HepG2 (cell line): ENCODE measurements at regions not wholly inside any gene's neighbourhood (a gene's known extent, or its start where the extent isn't known, plus 50 kb on each side); places are given as distances from the start of the nearest gene placed in this dataset.

Experiments used
- CBFB ChIP-seq: sonication (generic); formaldehyde crosslinking; IDR thresholded peaks from 2 replicates; pipeline ENCODE4 v1.4.0; 2020; ENCODE audit warnings: missing genetic modification reagents
- CTCF ChIP-seq: sonication (generic); formaldehyde crosslinking; IDR thresholded peaks from 2 replicates; pipeline ENCODE4 v1.5.0; 2020; ENCODE audit warnings: mild to moderate bottlenecking, missing genetic modification reagents, moderate library complexity
- FOXM1 ChIP-seq: sonication (generic); formaldehyde crosslinking; IDR thresholded peaks from 2 replicates; pipeline ENCODE4 v1.5.0; 2020; ENCODE audit warnings: missing genetic modification reagents
- PRMT3 ChIP-seq: sonication (generic); formaldehyde crosslinking; IDR thresholded peaks from 2 replicates; pipeline ENCODE4 v1.8.1; 2022; ENCODE audit warnings: low read depth, mild to moderate bottlenecking, moderate library complexity, missing genetic modification reagents, borderline replicate concordance
- RBM39 ChIP-seq: fragments of 200-400 bp; formaldehyde crosslinking; IDR thresholded peaks from one replicate; pipeline ENCODE4 v1.6.1; 2018; ENCODE audit warnings: antibody characterized with exemption, mild to moderate bottlenecking, low read depth, low read length; ENCODE audit not compliant: poor library complexity, severe bottlenecking
- SAFB2 ChIP-seq: sonication (generic); formaldehyde crosslinking; IDR thresholded peaks from 2 replicates; pipeline ENCODE4 v1.5.1; 2020; ENCODE audit warnings: missing genetic modification reagents, low read depth, mild to moderate bottlenecking, borderline replicate concordance
- STAT5B ChIP-seq: sonication (generic); formaldehyde crosslinking; IDR thresholded peaks from 2 replicates; pipeline ENCODE4 v1.4.0; 2020; ENCODE audit warnings: missing genetic modification reagents
- TF ChIP-seq, protein P1 (sequence below): sonication (generic); formaldehyde crosslinking; conservative IDR thresholded peaks from 2 replicates; pipeline ENCODE4 v1.8.0; 2022; ENCODE audit warnings: low read depth, missing genetic modification reagents
- TF ChIP-seq, protein P2 (sequence below): sonication (generic); formaldehyde crosslinking; IDR thresholded peaks from 2 replicates; pipeline ENCODE4 v1.8.1; 2023; ENCODE audit warnings: mild to moderate bottlenecking, missing genetic modification reagents

- TF ChIP-seq RBM39 (no peak), CTCF (no peak), CBFB (CRISPR knock-in tag) (no peak), PRMT3 (no peak), STAT5B (CRISPR knock-in tag) (no peak), FOXM1 (CRISPR knock-in tag) (no peak), SAFB2 (CRISPR knock-in tag) (no peak)
- TF ChIP-seq, protein P1, sequence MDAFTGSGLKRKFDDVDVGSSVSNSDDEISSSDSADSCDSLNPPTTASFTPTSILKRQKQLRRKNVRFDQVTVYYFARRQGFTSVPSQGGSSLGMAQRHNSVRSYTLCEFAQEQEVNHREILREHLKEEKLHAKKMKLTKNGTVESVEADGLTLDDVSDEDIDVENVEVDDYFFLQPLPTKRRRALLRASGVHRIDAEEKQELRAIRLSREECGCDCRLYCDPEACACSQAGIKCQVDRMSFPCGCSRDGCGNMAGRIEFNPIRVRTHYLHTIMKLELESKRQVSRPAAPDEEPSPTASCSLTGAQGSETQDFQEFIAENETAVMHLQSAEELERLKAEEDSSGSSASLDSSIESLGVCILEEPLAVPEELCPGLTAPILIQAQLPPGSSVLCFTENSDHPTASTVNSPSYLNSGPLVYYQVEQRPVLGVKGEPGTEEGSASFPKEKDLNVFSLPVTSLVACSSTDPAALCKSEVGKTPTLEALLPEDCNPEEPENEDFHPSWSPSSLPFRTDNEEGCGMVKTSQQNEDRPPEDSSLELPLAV (CRISPR knock-in tag): no peak
- TF ChIP-seq, protein P2, sequence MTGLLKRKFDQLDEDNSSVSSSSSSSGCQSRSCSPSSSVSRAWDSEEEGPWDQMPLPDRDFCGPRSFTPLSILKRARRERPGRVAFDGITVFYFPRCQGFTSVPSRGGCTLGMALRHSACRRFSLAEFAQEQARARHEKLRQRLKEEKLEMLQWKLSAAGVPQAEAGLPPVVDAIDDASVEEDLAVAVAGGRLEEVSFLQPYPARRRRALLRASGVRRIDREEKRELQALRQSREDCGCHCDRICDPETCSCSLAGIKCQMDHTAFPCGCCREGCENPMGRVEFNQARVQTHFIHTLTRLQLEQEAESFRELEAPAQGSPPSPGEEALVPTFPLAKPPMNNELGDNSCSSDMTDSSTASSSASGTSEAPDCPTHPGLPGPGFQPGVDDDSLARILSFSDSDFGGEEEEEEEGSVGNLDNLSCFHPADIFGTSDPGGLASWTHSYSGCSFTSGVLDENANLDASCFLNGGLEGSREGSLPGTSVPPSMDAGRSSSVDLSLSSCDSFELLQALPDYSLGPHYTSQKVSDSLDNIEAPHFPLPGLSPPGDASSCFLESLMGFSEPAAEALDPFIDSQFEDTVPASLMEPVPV (CRISPR knock-in tag): no peak
Measured at GRCh38 chr2:3113769-3114168, 263.8 kb downstream of the EIPR1 start.
